ENCODE measurements at regions not wholly inside any gene's neighbourhood (a gene's known extent, or its start where the extent isn't known, plus 50 kb on each side); places are given as distances from the start of the nearest gene placed in this dataset.
"Not testable (repeated sequence)": the region's sequence is repeated elsewhere in the genome, so short reads cannot be mapped to it uniquely, and the experiment has no call there.

- DNase-seq; H3K4me1 Mint-ChIP-seq (ENCODE audit: low read depth); H3K36me3 Mint-ChIP-seq (ENCODE audit: low read depth); CTCF ChIA-PET; intact Hi-C loops (cut with micrococcal nuclease); H3K4me3 Mint-ChIP-seq; H3K27ac Mint-ChIP-seq; H3K27me3 Mint-ChIP-seq (ENCODE audit: low read depth); H3K9me3 Mint-ChIP-seq: not testable (repeated sequence)
These were observed 131.9 kb upstream of the GALNT2 start for GRCh38 chr1:229935157-229935556.

- Mint-ChIP-seq H3K9me3 (no peaks in the 10 kb centered on the region), H3K27me3 (ENCODE audit: low read depth) (peaks cover 4% of the 10 kb centered on the region), H3K27ac (no peak overlapping the region), H3K36me3 (ENCODE audit: low read depth) (no peaks in the 10 kb centered on the region), H3K4me1 (ENCODE audit: low read depth) (no peaks in the 10 kb centered on the region), H3K4me3 (no peak overlapping the region)
- intact Hi-C loops (cut with micrococcal nuclease), result no loop called here
- DNase-seq, result no peak
- CTCF ChIA-PET, result no interaction called here
These were observed 128.5 kb upstream of the GALNT2 start for GRCh38 chr1:229938551-229938950.

- Mint-ChIP-seq H3K36me3 (ENCODE audit: low read depth) (no peaks in the 10 kb centered on the region), H3K4me3 (no peak overlapping the region), H3K27me3 (ENCODE audit: low read depth) (peaks cover 4% of the 10 kb centered on the region), H3K27ac (no peak overlapping the region), H3K4me1 (ENCODE audit: low read depth) (no peaks in the 10 kb centered on the region), H3K9me3 (no peaks in the 10 kb centered on the region)
- CTCF ChIA-PET, result no interaction called here
- intact Hi-C loops (cut with micrococcal nuclease), result no loop called here
- no peak for DNase-seq
These were observed 126.4 kb upstream of the GALNT2 start for GRCh38 chr1:229940684-229941083.

GRCh38 chr1:229941160-229941559 is 125.9 kb upstream of the GALNT2 start:
- CTCF ChIA-PET, result no interaction called here
- Mint-ChIP-seq H3K9me3 (no peaks in the 10 kb centered on the region), H3K4me3 (no peak overlapping the region), H3K27ac (no peak overlapping the region), H3K36me3 (ENCODE audit: low read depth) (no peaks in the 10 kb centered on the region), H3K4me1 (ENCODE audit: low read depth) (no peaks in the 10 kb centered on the region), H3K27me3 (ENCODE audit: low read depth) (peaks cover 4% of the 10 kb centered on the region)
- no peak for DNase-seq
- intact Hi-C loops (cut with micrococcal nuclease), result no loop called here

GRCh38 chr1:229941831-229942230 is 125.2 kb upstream of the GALNT2 start:
- no peak overlapping the region for H3K27ac Mint-ChIP-seq
- intact Hi-C loops (cut with micrococcal nuclease), result no loop called here
- no peak overlapping the region for H3K4me3 Mint-ChIP-seq
- H3K9me3 Mint-ChIP-seq, result no peaks in the 10 kb centered on the region
- peaks cover 4% of the 10 kb centered on the region for H3K27me3 Mint-ChIP-seq (ENCODE audit: low read depth)
- H3K36me3 Mint-ChIP-seq (ENCODE audit: low read depth), result no peaks in the 10 kb centered on the region
- no peaks in the 10 kb centered on the region for H3K4me1 Mint-ChIP-seq (ENCODE audit: low read depth)
- CTCF ChIA-PET, result no interaction called here
- DNase-seq, result no peak

- no peak for DNase-seq
- H3K9me3 Mint-ChIP-seq, result no peaks in the 10 kb centered on the region
- intact Hi-C loops (cut with micrococcal nuclease), result no loop called here
- H3K27me3 Mint-ChIP-seq (ENCODE audit: low read depth), result peaks cover 4% of the 10 kb centered on the region
- H3K4me3 Mint-ChIP-seq, result no peak overlapping the region
- H3K4me1 Mint-ChIP-seq (ENCODE audit: low read depth), result no peaks in the 10 kb centered on the region
- CTCF ChIA-PET, result no interaction called here
- no peak overlapping the region for H3K27ac Mint-ChIP-seq
- no peaks in the 10 kb centered on the region for H3K36me3 Mint-ChIP-seq (ENCODE audit: low read depth)
These were observed 124.5 kb upstream of the GALNT2 start for GRCh38 chr1:229942501-229942900.

GRCh38 chr1:229943148-229943714 is 123.8 kb upstream of the GALNT2 start:
- H3K27ac Mint-ChIP-seq, result no peak overlapping the region
- H3K4me1 Mint-ChIP-seq (ENCODE audit: low read depth), result no peaks in the 10 kb centered on the region
- intact Hi-C loops (cut with micrococcal nuclease), result no loop called here
- H3K9me3 Mint-ChIP-seq, result no peaks in the 10 kb centered on the region
- CTCF ChIA-PET, result no interaction called here
- H3K36me3 Mint-ChIP-seq (ENCODE audit: low read depth), result no peaks in the 10 kb centered on the region
- no peak for DNase-seq
- H3K27me3 Mint-ChIP-seq (ENCODE audit: low read depth), result peaks cover 4% of the 10 kb centered on the region
- no peak overlapping the region for H3K4me3 Mint-ChIP-seq

GRCh38 chr1:229943988-229944743 is 122.9 kb upstream of the GALNT2 start:
- Mint-ChIP-seq H3K36me3 (ENCODE audit: low read depth) (no peaks in the 10 kb centered on the region), H3K4me3 (no peak overlapping the region), H3K4me1 (ENCODE audit: low read depth) (no peaks in the 10 kb centered on the region), H3K27me3 (ENCODE audit: low read depth) (peaks cover 2% of the 10 kb centered on the region), H3K27ac (no peak overlapping the region), H3K9me3 (no peaks in the 10 kb centered on the region)
- DNase-seq, result no peak
- CTCF ChIA-PET, result interaction anchor here (0.6 kb wide), 1 partner anchor 282 kb away, joined by 3 read pairs; no protein-coding TSS in a partner anchor
- intact Hi-C loops (cut with micrococcal nuclease), result no loop called here

GRCh38 chr1:229945795-229946194 is 121.2 kb upstream of the GALNT2 start:
- no peaks in the 10 kb centered on the region for H3K9me3 Mint-ChIP-seq
- H3K36me3 Mint-ChIP-seq (ENCODE audit: low read depth), result no peaks in the 10 kb centered on the region
- no peak overlapping the region for H3K27ac Mint-ChIP-seq
- DNase-seq, result no peak
- intact Hi-C loops (cut with micrococcal nuclease), result no loop called here
- CTCF ChIA-PET, result no interaction called here
- H3K4me1 Mint-ChIP-seq (ENCODE audit: low read depth), result no peaks in the 10 kb centered on the region
- H3K27me3 Mint-ChIP-seq (ENCODE audit: low read depth), result peaks cover 2% of the 10 kb centered on the region
- no peak overlapping the region for H3K4me3 Mint-ChIP-seq

GRCh38 chr1:229947968-229948367 is 119.1 kb upstream of the GALNT2 start:
- intact Hi-C loops (cut with micrococcal nuclease), result no loop called here
- no peaks in the 10 kb centered on the region for H3K4me1 Mint-ChIP-seq (ENCODE audit: low read depth)

GRCh38 chr1:229948438-229948837 is 118.6 kb upstream of the GALNT2 start:
- intact Hi-C loops (cut with micrococcal nuclease), result no loop called here
- no peak overlapping the region for H3K4me3 Mint-ChIP-seq
- no peak overlapping the region for H3K27ac Mint-ChIP-seq
- no peak for DNase-seq
- H3K9me3 Mint-ChIP-seq, result no peaks in the 10 kb centered on the region
- H3K27me3 Mint-ChIP-seq (ENCODE audit: low read depth), result no peaks in the 10 kb centered on the region
- peaks cover 4% of the 10 kb centered on the region for H3K4me1 Mint-ChIP-seq (ENCODE audit: low read depth)
- CTCF ChIA-PET, result no interaction called here
- H3K36me3 Mint-ChIP-seq (ENCODE audit: low read depth), result no peaks in the 10 kb centered on the region

More at GRCh38 chr1:229947968-229948367, 119.1 kb upstream of the GALNT2 start:
- no peaks in the 10 kb centered on the region for H3K36me3 Mint-ChIP-seq (ENCODE audit: low read depth)
- CTCF ChIA-PET, result no interaction called here
- H3K4me3 Mint-ChIP-seq, result no peak overlapping the region
- H3K27me3 Mint-ChIP-seq (ENCODE audit: low read depth), result no peaks in the 10 kb centered on the region
- no peak for DNase-seq
- H3K9me3 Mint-ChIP-seq, result no peaks in the 10 kb centered on the region
- H3K27ac Mint-ChIP-seq, result no peak overlapping the region

GRCh38 chr1:229949500-229949899 is 117.5 kb upstream of the GALNT2 start:
- no peaks in the 10 kb centered on the region for H3K27me3 Mint-ChIP-seq (ENCODE audit: low read depth)
- no peaks in the 10 kb centered on the region for H3K9me3 Mint-ChIP-seq
- H3K27ac Mint-ChIP-seq, result no peak overlapping the region
- no peaks in the 10 kb centered on the region for H3K36me3 Mint-ChIP-seq (ENCODE audit: low read depth)
- no peak for DNase-seq
- CTCF ChIA-PET, result no interaction called here
- no peak overlapping the region for H3K4me3 Mint-ChIP-seq
- intact Hi-C loops (cut with micrococcal nuclease), result no loop called here
- H3K4me1 Mint-ChIP-seq (ENCODE audit: low read depth), result peaks cover 12% of the 10 kb centered on the region

GRCh38 chr1:229950020-229950419 is 117.0 kb upstream of the GALNT2 start:
- no peaks in the 10 kb centered on the region for H3K27me3 Mint-ChIP-seq (ENCODE audit: low read depth)
- peaks cover 12% of the 10 kb centered on the region for H3K4me1 Mint-ChIP-seq (ENCODE audit: low read depth)
- CTCF ChIA-PET, result no interaction called here
- no peak overlapping the region for H3K4me3 Mint-ChIP-seq
- DNase-seq, result no peak
- no peaks in the 10 kb centered on the region for H3K9me3 Mint-ChIP-seq
- no peaks in the 10 kb centered on the region for H3K36me3 Mint-ChIP-seq (ENCODE audit: low read depth)
- intact Hi-C loops (cut with micrococcal nuclease), result no loop called here
- H3K27ac Mint-ChIP-seq, result no peak overlapping the region
